Skeletal muscle cell (primary cell): ENCODE measurements at regions not wholly inside any gene's neighbourhood (a gene's known extent, or its start where the extent isn't known, plus 50 kb on each side); places are given as distances from the start of the nearest gene placed in this dataset.
"Not testable (repeated sequence)": the region's sequence is repeated elsewhere in the genome, so short reads cannot be mapped to it uniquely, and the experiment has no call there.

ENCODE experiments used
- DNase-seq: peaks from one replicate; pipeline ENCODE4 v3.0.0-alpha.2; 2010; ENCODE audit warnings: low read depth
- H3K4me3 ChIP-seq: 2 replicates; pipeline ENCODE4 v1.5.1; 2011; ENCODE audit warnings: low read depth, mild to moderate bottlenecking, control low read depth, low read length, moderate library complexity

DNA sequence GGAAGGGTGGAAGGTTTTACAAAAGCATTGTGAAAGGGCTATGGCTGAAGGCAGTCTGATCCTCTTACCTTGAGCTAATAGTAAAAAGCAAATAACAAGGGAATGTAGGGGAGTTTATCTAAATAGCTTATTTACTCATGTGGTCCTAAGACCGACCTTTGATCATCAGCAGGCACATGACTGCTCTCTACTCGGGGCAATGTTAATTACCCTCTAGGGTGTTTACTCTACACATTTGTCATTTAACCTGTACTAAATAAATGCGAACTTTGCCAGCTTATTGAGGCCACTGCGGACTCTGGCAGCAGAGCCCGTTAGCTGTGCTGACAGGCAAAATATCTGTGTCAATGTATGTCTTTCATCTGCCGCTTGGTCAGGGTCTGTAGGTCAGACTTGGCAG lies 768.3 kb upstream of the ATXN7L3B start:
- no peak overlapping the region for H3K4me3 ChIP-seq
- no peak for DNase-seq

DNA sequence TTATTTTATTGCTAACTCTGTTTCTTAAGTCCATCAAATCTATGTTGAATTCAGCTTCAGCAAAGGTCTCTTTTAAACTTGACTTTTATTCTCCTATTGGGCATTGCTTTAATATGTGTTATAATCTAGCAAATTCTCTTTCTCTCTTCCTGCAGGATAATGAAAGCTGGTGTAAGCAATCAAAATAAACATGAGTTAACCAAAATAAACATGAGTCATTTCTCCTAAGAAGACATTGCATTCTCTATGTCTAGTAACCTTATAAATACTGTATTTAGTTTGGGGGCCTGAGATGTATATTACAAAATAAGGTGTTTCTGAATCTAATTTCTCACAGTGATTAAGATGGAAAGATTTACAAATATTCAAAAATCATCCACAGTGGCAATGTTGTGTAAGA lies 739.1 kb upstream of the ATXN7L3B start:
- H3K4me3 ChIP-seq, result no peak overlapping the region
- no peak for DNase-seq

DNA sequence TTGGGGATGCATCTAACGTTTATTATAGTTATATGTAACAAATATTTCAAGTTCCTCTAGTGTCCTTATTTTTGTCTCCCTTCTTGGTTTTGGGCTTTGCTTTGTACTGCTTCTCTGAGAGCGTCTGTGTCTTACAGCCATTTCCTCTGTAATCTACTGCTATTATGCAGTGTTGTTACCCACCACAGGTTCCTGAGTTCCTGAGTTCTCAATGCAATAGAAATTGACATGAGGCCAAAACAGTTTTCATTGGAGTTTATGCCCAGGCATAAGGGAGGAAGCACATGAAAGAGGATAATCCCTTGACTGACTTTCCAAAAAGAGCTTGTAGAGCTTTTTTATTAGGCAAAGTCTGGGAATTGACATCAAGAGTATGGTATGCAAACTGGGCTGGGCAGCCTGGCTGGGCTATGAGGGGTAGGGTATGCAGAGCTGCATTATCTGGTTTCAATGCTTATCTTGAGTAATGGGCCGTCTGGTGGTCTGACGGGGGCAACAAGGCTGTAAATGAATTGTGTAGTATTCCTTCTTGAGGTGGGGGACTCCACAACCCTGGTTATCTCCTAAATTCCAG lies 722.5 kb upstream of the ATXN7L3B start:
- H3K4me3 ChIP-seq, result no peak overlapping the region
- DNase-seq, result no peak

GRCh38 chr12:73817161-73817560 lies 720.5 kb upstream of the ATXN7L3B start:
- no peak for DNase-seq
- H3K4me3 ChIP-seq, result no peak overlapping the region

GRCh38 chr12:73833746-73834145 lies 703.9 kb upstream of the ATXN7L3B start:
- no peak for DNase-seq
- H3K4me3 ChIP-seq, result no peak overlapping the region

- no peak overlapping the region for H3K4me3 ChIP-seq
- DNase-seq, result no peak
Measured at GRCh38 chr12:73841963-73842362, 695.7 kb upstream of the ATXN7L3B start.

- DNase-seq, result peak; percentile 17
- H3K4me3 ChIP-seq, result no peak overlapping the region
Measured at GRCh38 chr12:73863546-73863945, 674.1 kb upstream of the ATXN7L3B start.

DNA sequence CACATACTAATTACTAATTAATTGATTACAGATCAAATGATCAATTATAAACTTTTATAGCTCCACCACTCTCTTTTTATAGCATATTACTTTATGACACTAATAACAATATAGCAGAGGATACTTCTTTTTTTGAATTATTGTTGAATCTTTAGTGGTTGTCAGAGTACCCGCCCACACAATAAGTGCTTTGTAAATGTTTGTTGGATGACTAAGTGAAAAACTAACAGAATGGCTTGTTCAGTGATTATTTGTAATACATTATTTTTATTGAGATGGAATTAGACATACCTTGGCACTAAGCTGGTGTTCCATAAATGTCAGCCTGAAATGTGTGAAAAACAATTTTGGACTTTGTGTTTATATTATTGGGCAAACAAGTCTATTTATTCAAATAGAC lies 670.5 kb upstream of the ATXN7L3B start:
- no peak overlapping the region for H3K4me3 ChIP-seq
- DNase-seq, result no peak

DNA sequence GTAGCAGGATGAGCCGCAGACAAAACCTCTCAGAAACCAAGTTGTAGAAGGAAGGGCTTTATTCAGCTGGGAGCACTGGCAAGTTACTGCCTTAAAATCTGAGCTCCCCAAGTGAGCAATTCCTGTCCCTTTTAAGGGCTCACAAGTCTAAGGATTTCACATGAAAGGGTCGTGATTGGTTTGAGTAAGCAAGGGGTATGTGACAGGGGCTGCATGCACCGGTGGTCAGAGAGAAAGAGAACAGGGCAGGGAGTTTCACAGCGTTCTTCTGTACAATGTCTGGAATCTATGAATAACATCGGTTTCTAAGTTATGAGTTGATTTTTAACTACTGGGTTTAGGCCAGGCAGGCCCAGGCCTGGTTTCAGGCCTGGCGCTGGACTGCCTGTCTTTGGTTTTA lies 660.3 kb upstream of the ATXN7L3B start:
- not testable (repeated sequence) for DNase-seq, H3K4me3 ChIP-seq

DNA sequence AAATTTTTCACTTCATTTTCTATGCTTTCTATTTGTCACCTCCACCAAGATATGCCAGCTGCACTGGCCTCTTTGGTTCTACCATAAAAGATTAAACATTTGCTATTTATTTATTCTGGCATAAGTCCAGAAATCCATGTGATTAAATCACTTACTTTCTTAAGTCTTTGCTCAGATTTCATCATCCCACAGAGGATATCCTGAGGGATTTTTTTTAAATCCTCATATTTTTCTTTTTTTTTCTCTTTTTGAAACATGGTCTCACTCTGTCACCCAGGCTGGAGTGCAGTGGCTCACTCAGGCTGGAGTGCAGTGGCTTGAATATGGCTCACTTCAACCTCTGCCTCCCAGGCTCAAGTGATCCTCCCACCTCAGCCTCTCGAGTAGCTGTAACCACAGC lies 645.4 kb upstream of the ATXN7L3B start:
- DNase-seq, result peak; percentile 41
- no peak overlapping the region for H3K4me3 ChIP-seq

DNA sequence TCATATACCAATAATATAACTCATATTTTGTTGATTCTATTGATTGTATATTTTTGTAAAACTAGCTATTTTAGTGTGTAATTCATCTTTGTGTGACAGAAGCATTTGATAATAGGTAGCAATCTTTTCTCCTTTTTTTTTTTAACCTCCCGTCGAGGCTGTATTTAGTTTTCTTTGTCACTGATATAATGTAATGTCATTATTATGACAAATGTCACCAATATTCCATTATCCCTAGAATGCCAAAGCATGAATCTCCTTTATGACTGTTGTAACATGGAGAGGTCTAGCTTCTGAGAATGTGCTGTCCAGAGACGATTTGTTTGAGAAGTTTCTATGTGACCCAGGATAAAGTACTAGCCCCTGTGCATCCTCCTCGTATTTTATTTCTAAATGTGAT lies 639.0 kb upstream of the ATXN7L3B start:
- H3K4me3 ChIP-seq, result no peak overlapping the region
- DNase-seq, result no peak

DNA sequence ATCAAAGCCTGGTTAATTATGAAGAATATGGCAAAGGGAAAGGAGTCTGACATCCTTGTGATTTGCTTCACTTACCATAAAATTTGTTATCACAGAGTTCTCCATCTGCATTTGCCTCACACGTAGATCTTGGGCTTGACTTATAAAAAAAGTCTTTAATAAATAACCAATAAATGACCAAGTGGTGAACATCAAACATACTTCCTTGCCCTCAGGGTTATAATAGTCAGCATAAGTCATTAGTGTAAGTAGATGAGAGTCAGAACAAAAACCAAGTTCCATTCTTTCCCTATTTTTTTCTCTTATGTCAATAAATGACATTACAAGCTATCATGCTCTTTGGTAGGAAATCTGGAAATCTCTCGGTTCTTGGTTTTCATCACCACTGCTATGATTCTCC lies 635.4 kb upstream of the ATXN7L3B start:
- DNase-seq, result no peak
- no peak overlapping the region for H3K4me3 ChIP-seq

DNA sequence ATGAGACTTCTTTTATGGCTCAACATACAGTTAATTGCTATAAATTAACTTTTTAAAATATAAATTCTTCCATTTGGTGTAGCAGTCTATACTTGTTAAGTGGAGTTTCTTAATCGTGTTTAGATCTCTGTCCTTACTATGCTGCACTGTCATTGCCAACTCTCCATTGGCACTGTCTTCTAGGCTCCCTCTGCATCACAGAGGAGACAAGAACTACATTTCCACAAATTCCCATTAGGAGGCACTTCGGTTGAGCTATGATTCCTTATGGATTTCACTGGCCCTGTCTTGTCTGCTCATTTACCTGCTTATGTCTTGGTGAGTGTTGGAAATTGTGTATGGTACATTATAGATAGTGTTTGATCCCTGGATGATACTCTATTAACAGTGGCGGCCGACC lies 630.9 kb upstream of the ATXN7L3B start:
- DNase-seq, result no peak
- H3K4me3 ChIP-seq, result no peak overlapping the region

DNA sequence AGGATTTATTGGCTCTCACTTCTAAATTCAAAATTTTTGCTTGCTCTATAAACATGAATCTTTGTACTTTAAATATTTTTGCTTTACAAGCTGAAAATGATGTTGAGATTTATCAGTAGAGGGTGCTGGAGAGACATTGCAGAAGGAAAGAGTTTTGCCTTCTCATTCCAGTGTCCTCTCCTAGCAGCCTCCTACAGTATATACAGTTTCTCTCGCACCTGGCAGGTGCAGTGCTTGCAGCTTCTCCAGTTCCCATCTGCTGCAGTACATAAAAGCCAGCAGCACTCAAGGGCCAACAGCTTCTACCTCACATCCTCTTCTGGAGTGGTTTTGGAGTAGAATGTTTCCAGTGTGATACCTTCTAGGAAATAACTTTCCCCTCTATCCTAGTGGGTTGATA lies 601.8 kb upstream of the ATXN7L3B start:
- no peak overlapping the region for H3K4me3 ChIP-seq
- no peak for DNase-seq

GRCh38 chr12:73947326-73948026 lies 590.2 kb upstream of the ATXN7L3B start:
- DNase-seq, result no peak
- H3K4me3 ChIP-seq, result no peak overlapping the region

- DNase-seq, result no peak
- no peak overlapping the region for H3K4me3 ChIP-seq
Measured at GRCh38 chr12:73950507-73950906, 587.1 kb upstream of the ATXN7L3B start.

DNA sequence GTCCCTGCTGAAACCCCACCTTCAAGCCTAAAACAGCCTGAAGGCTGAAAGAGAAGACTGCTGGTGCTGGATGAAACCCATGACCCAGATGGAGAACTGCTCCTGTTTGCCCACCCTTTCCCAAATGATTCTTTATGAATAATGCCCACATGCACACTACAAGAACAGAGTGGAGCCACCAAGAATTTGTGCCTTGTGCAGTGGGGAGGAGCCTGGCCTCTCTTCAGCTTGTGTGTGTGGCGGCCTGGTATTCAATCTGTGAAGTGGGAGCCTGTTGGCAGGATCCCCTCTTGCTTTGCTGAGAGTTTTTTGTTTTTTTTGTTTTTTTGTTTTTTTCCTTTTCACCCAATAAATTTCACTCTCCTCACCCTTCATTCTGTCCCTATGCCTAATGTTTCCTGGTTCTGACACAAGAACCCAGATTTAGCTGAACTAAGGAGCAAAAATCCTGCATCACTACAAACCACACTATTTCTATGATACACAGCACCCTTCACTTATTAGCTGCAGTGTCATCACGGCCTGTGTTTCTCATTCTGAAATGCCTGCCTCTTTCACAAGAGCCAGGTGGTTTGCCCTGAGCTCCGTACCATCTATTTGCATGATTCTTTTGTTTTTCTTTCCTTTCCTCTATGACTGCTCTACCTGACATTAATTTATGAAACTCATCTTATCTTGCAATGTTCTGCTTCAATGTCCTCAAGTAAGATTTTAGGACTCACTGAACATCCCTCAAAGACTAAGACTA lies 585.5 kb upstream of the ATXN7L3B start:
- DNase-seq, result no peak
- no peak overlapping the region for H3K4me3 ChIP-seq

DNA sequence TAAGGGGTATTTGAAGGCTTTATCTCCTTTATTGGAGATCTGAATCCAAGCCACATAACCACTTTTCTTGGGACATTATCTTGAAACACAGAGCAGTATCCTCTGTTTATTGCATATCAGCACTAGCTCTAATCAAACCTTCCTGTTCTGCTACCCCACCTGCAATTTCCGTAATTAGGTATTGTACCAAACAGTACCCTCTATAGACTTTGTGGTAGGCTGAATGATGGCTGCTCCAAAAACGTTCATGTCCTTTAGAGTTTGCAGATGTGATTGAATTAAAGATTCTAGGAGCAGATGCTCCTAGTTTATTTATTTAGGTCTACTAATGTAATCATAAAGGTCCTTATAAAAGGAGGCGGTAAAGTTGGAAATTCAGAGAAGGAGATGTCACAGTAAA lies 573.0 kb upstream of the ATXN7L3B start:
- no peak for DNase-seq
- H3K4me3 ChIP-seq, result no peak overlapping the region

- no peak for DNase-seq
- no peak overlapping the region for H3K4me3 ChIP-seq
Measured at GRCh38 chr12:73973486-73973885, 564.1 kb upstream of the ATXN7L3B start.

- DNase-seq, result no peak
- no peak overlapping the region for H3K4me3 ChIP-seq
Measured at GRCh38 chr12:73984552-73984951, 553.1 kb upstream of the ATXN7L3B start.

- no peak overlapping the region for H3K4me3 ChIP-seq
- no peak for DNase-seq
Measured at GRCh38 chr12:73991138-73991537, 546.5 kb upstream of the ATXN7L3B start.
